ENCODE measurements at regions not wholly inside any gene's neighbourhood (a gene's known extent, or its start where the extent isn't known, plus 50 kb on each side); places are given as distances from the start of the nearest gene placed in this dataset.

DNA sequence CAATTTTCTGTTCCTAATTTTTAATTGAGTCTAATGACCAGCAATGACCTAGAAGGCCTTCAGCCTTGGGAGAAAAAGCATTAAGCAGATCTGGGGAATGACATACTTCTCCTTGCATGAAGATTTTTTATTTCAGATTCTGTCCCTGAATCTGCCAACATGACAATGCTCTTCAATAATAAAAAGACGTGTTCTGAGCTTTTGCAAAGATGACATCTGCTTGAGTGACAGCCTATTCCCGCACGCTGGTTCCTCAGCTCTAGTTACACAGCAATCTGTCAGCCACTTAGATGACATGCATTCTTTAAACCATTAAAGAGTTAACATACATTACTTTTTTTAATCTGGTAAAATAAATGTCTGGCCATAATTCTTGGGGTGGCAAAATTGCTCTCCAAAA, 129.3 kb upstream of the CDH6 start:
- TF ChIP-seq, protein P1, sequence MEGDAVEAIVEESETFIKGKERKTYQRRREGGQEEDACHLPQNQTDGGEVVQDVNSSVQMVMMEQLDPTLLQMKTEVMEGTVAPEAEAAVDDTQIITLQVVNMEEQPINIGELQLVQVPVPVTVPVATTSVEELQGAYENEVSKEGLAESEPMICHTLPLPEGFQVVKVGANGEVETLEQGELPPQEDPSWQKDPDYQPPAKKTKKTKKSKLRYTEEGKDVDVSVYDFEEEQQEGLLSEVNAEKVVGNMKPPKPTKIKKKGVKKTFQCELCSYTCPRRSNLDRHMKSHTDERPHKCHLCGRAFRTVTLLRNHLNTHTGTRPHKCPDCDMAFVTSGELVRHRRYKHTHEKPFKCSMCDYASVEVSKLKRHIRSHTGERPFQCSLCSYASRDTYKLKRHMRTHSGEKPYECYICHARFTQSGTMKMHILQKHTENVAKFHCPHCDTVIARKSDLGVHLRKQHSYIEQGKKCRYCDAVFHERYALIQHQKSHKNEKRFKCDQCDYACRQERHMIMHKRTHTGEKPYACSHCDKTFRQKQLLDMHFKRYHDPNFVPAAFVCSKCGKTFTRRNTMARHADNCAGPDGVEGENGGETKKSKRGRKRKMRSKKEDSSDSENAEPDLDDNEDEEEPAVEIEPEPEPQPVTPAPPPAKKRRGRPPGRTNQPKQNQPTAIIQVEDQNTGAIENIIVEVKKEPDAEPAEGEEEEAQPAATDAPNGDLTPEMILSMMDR (IDR thresholded peaks at IDR 0.05; ENCODE audit: low read depth, low read length) = no peak
- no peak for TF ChIP-seq EZH2phosphoT487 (IDR thresholded peaks at IDR 0.05; ENCODE audit: low read depth)

Data from OCI-LY3 (cell line).